Panc1 (cell line): ENCODE measurements at regions not wholly inside any gene's neighbourhood (a gene's known extent, or its start where the extent isn't known, plus 50 kb on each side); places are given as distances from the start of the nearest gene placed in this dataset.

Source experiments
- SIN3A ChIP-seq: IDR thresholded peaks from 2 replicates; pipeline ENCODE4 v1.6.1; 2012; ENCODE audit warnings: low read depth, mild to moderate bottlenecking, low read length, moderate library complexity, borderline replicate concordance; ENCODE audit not compliant: insufficient read depth
- TF ChIP-seq, protein P1 (sequence below): fragments of 450-650 bp; IDR thresholded peaks from 2 replicates; pipeline ENCODE4 v1.5.1; 2017; ENCODE audit warnings: mild to moderate bottlenecking
- TF ChIP-seq, protein P2 (sequence below), 2 experiments: IDR thresholded peaks; 2 replicates each; pipeline ENCODE4 v1.6.1; 2011 to 2012; ENCODE audit warnings: low read depth in 2 of 2, control low read depth in 1 of 2, low read length in 1 of 2, mild to moderate bottlenecking in 1 of 2, moderate library complexity in 1 of 2; ENCODE audit not compliant: insufficient read depth in 1 of 2

DNA sequence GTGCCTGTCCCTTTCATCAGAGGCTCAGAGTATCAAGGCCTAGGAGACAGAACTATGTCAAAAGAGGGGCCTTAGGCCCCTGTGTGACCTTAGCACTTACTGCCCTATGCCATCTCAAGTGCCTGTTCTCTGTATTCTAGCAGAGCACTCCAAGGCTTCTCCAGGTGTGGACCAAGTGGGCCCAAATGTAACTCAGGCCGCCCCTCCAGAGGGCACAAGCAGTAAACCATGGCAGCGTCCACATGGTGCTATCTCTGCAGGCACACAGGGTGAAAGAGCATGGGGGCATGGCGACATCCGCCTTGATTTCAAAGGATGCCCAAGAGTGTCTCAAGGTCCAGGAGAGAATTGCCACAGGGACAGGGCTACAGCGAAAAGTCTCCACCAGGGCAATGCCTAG is 628.7 kb downstream of the RPS29 start:
- TF ChIP-seq SIN3A = no peak
- TF ChIP-seq, protein P1, sequence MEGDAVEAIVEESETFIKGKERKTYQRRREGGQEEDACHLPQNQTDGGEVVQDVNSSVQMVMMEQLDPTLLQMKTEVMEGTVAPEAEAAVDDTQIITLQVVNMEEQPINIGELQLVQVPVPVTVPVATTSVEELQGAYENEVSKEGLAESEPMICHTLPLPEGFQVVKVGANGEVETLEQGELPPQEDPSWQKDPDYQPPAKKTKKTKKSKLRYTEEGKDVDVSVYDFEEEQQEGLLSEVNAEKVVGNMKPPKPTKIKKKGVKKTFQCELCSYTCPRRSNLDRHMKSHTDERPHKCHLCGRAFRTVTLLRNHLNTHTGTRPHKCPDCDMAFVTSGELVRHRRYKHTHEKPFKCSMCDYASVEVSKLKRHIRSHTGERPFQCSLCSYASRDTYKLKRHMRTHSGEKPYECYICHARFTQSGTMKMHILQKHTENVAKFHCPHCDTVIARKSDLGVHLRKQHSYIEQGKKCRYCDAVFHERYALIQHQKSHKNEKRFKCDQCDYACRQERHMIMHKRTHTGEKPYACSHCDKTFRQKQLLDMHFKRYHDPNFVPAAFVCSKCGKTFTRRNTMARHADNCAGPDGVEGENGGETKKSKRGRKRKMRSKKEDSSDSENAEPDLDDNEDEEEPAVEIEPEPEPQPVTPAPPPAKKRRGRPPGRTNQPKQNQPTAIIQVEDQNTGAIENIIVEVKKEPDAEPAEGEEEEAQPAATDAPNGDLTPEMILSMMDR = no peak
- TF ChIP-seq, protein P2, sequence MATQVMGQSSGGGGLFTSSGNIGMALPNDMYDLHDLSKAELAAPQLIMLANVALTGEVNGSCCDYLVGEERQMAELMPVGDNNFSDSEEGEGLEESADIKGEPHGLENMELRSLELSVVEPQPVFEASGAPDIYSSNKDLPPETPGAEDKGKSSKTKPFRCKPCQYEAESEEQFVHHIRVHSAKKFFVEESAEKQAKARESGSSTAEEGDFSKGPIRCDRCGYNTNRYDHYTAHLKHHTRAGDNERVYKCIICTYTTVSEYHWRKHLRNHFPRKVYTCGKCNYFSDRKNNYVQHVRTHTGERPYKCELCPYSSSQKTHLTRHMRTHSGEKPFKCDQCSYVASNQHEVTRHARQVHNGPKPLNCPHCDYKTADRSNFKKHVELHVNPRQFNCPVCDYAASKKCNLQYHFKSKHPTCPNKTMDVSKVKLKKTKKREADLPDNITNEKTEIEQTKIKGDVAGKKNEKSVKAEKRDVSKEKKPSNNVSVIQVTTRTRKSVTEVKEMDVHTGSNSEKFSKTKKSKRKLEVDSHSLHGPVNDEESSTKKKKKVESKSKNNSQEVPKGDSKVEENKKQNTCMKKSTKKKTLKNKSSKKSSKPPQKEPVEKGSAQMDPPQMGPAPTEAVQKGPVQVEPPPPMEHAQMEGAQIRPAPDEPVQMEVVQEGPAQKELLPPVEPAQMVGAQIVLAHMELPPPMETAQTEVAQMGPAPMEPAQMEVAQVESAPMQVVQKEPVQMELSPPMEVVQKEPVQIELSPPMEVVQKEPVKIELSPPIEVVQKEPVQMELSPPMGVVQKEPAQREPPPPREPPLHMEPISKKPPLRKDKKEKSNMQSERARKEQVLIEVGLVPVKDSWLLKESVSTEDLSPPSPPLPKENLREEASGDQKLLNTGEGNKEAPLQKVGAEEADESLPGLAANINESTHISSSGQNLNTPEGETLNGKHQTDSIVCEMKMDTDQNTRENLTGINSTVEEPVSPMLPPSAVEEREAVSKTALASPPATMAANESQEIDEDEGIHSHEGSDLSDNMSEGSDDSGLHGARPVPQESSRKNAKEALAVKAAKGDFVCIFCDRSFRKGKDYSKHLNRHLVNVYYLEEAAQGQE (IDR thresholded peaks at IDR 0.05; ENCODE audit: insufficient read depth in 1 of 2, low read depth in 2 of 2, low read length in 1 of 2) = no peak
